DND-41 (cell line): ENCODE measurements at regions not wholly inside any gene's neighbourhood (a gene's known extent, or its start where the extent isn't known, plus 50 kb on each side); places are given as distances from the start of the nearest gene placed in this dataset.

Experiments used
- ATAC-seq: fragments of 200-7000 bp; cut with Tn5 transposase; 3 replicates; pipeline ENCODE4 v1.9.1; 2021; ENCODE audit warnings: low read depth; ENCODE audit not compliant: insufficient read depth
- DNase-seq: peaks from one replicate; pipeline ENCODE4 v3.0.0-alpha.2; 2020
- H2AFZ ChIP-seq: 2 replicates; pipeline ENCODE4 v1.6.0; 2012; ENCODE audit warnings: low read depth, low read length
- H3K27ac ChIP-seq: 2 replicates; pipeline ENCODE4 v1.5.1; 2012; ENCODE audit warnings: low read length, inconsistent platforms
- H3K27me3 ChIP-seq: fragments of 200-600 bp; sonication (generic); 2 replicates; pipeline ENCODE4 v1.6.0; 2012; ENCODE audit warnings: low read length, mild to moderate bottlenecking, inconsistent platforms; ENCODE audit not compliant: insufficient read depth, poor library complexity
- H3K36me3 ChIP-seq: 2 replicates; pipeline ENCODE4 v1.5.1; 2012; ENCODE audit warnings: low read length, inconsistent platforms; ENCODE audit not compliant: insufficient read depth
- H3K4me1 ChIP-seq: 2 replicates; pipeline ENCODE4 v1.5.1; 2012; ENCODE audit warnings: mild to moderate bottlenecking, low read length; ENCODE audit not compliant: insufficient read depth
- H3K4me2 ChIP-seq: 2 replicates; pipeline ENCODE4 v1.6.0; 2012; ENCODE audit warnings: mild to moderate bottlenecking, moderate library complexity, low read length, inconsistent platforms; ENCODE audit not compliant: insufficient read depth
- H3K4me3 ChIP-seq, 2 experiments: fragments of 200-600 bp in 1 of 2; shearing (Covaris generic) in 1 of 2; 2 replicates each; pipeline ENCODE4 v1.5.1; 2012 to 2016; ENCODE audit warnings: inconsistent platforms in 2 of 2, low read length in 2 of 2, mild to moderate bottlenecking in 2 of 2, low read depth in 1 of 2, moderate library complexity in 1 of 2
- H3K79me2 ChIP-seq: 2 replicates; pipeline ENCODE4 v1.6.0; 2012; ENCODE audit warnings: low read length, inconsistent platforms; ENCODE audit not compliant: insufficient read depth
- H3K9ac ChIP-seq: 2 replicates; pipeline ENCODE4 v1.6.0; 2012; ENCODE audit warnings: low read depth, mild to moderate bottlenecking, inconsistent platforms, low read length, moderate library complexity
- H3K9me3 ChIP-seq: 2 replicates; pipeline ENCODE4 v1.5.1; 2012; ENCODE audit warnings: low read length, moderate library complexity, mild to moderate bottlenecking, inconsistent platforms; ENCODE audit not compliant: insufficient read depth, severe bottlenecking
- H4K20me1 ChIP-seq: 2 replicates; pipeline ENCODE4 v1.6.0; 2012; ENCODE audit warnings: low read length; ENCODE audit not compliant: insufficient read depth
- CTCF ChIP-seq: IDR thresholded peaks from 2 replicates; pipeline ENCODE4 v1.5.1; 2012; ENCODE audit warnings: borderline replicate concordance, low read length, moderate library complexity, mild to moderate bottlenecking; ENCODE audit not compliant: poor library complexity, severe bottlenecking; ENCODE audit errors: extremely low read depth
- EZH2 ChIP-seq: IDR thresholded peaks from 3 replicates; pipeline ENCODE4 v1.6.1; 2012; ENCODE audit warnings: borderline replicate concordance, low read depth, mild to moderate bottlenecking, moderate library complexity, low read length, inconsistent platforms; ENCODE audit not compliant: severe bottlenecking

DNA sequence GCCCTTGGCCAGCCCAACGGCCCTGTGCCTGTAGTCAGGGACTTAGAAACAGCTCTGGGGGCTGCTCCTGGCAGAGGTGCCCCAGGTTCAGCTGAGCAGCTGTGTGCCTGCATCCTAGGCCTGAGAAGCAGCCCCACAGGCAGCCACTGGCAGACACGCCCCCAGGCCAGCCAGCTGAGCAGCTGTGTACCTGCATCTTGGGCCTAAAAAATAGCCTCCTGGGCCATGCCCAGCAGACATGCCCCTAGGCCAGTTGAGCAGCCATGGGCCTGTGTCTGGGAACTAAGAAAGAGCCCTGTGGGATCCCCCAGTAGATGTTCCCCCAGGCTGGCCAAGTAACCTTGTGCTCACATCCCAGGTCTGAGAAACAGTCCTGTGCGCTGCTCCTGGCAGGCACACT, 64.0 kb downstream of the TBR1 start:
- no peak for TF ChIP-seq EZH2
- TF ChIP-seq CTCF: no peak
- no peaks in the 10 kb centered on the region for H3K4me1 ChIP-seq

DNA sequence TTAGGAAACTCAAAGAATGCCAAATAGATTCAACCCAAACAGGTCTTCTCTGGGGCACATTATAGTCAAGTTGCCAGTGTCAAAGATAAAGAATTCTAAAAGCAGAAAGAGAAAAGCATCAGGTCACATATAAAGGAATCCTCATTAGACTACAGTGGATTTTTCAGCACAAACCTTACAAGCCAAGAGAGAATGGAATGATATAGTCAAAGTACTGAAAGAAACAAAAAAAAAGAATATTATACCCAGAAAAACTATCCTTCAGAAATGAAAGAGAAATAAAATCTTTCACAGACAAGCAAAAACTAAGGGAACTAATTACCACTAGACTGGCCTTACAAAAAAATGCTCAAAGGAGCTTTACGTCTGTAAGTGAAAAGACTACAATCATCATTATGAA, 65.5 kb downstream of the TBR1 start:
- Histone ChIP-seq H3K4me1 (no peaks in the 10 kb centered on the region), H4K20me1 (no peaks in the 10 kb centered on the region), H3K79me2 (no peaks in the 10 kb centered on the region), H3K9ac (no peak overlapping the region), H3K4me3 (no peak overlapping the region), H3K4me2 (no peak overlapping the region), H2AFZ (no peak overlapping the region), H3K27ac (no peak overlapping the region), H3K36me3 (no peaks in the 10 kb centered on the region), H3K9me3 (peaks cover 21% of the 10 kb centered on the region), H3K27me3 (no peaks in the 10 kb centered on the region)
- TF ChIP-seq EZH2: no peak
- TF ChIP-seq CTCF: no peak
- DNase-seq (no peak), ATAC-seq (no peak)

More for the DNA sequence above, 64.0 kb downstream of the TBR1 start:
- no peak overlapping the region for H3K9ac ChIP-seq
- H3K4me3 ChIP-seq: no peak overlapping the region
- no peak overlapping the region for H2AFZ ChIP-seq
- DNase-seq (no peak), ATAC-seq (no peak)
- no peaks in the 10 kb centered on the region for H3K79me2 ChIP-seq
- H3K27me3 ChIP-seq: no peaks in the 10 kb centered on the region
- peaks cover 21% of the 10 kb centered on the region for H3K9me3 ChIP-seq
- no peaks in the 10 kb centered on the region for H4K20me1 ChIP-seq
- no peak overlapping the region for H3K27ac ChIP-seq
- no peak overlapping the region for H3K4me2 ChIP-seq
- no peaks in the 10 kb centered on the region for H3K36me3 ChIP-seq

GRCh38 chr2:161484061-161484460, 68.0 kb downstream of the TBR1 start:
- H3K27me3 ChIP-seq: no peaks in the 10 kb centered on the region
- no peak overlapping the region for H3K4me3 ChIP-seq
- no peak for TF ChIP-seq EZH2
- no peak for TF ChIP-seq CTCF
- peaks cover 21% of the 10 kb centered on the region for H3K9me3 ChIP-seq
- ATAC-seq (no peak), DNase-seq (no peak)
- no peak overlapping the region for H2AFZ ChIP-seq
- H3K4me2 ChIP-seq: no peak overlapping the region
- no peak overlapping the region for H3K9ac ChIP-seq
- no peaks in the 10 kb centered on the region for H3K79me2 ChIP-seq
- H3K4me1 ChIP-seq: no peaks in the 10 kb centered on the region
- H3K36me3 ChIP-seq: no peaks in the 10 kb centered on the region
- no peak overlapping the region for H3K27ac ChIP-seq
- H4K20me1 ChIP-seq: no peaks in the 10 kb centered on the region

- Histone ChIP-seq H3K27me3 (no peaks in the 10 kb centered on the region), H3K27ac (no peak overlapping the region), H2AFZ (no peak overlapping the region), H3K9me3 (peaks cover 13% of the 10 kb centered on the region), H3K4me3 (no peak overlapping the region), H3K4me2 (no peak overlapping the region), H4K20me1 (no peaks in the 10 kb centered on the region), H3K79me2 (no peaks in the 10 kb centered on the region), H3K9ac (no peak overlapping the region), H3K4me1 (no peaks in the 10 kb centered on the region), H3K36me3 (no peaks in the 10 kb centered on the region)
- DNase-seq (no peak), ATAC-seq (no peak)
- TF ChIP-seq EZH2: no peak
- no peak for TF ChIP-seq CTCF
Measured at GRCh38 chr2:161486111-161486510, 70.0 kb downstream of the TBR1 start.
